Activated CD4-positive, CD25-positive, alpha-beta regulatory T cell treated with anti-CD3 and anti-CD28 coated beads, Interleukin-2, amount 50 U/mL, for 72 hours (primary cell): ENCODE measurements at regions not wholly inside any gene's neighbourhood (a gene's known extent, or its start where the extent isn't known, plus 50 kb on each side); places are given as distances from the start of the nearest gene placed in this dataset.

Experiments used
- DNase-seq: peaks from one replicate; pipeline ENCODE4 v3.0.0; 2021

- no peak for DNase-seq
Observed at GRCh38 chr13:104766319-104766718, 1700.1 kb upstream of the SLC10A2 start.

GRCh38 chr13:104764600-104764999 lies 1698.4 kb upstream of the SLC10A2 start:
- no peak for DNase-seq

- no peak for DNase-seq
Observed at GRCh38 chr13:104759069-104759468, 1692.9 kb upstream of the SLC10A2 start.

GRCh38 chr13:104757712-104758111 lies 1691.5 kb upstream of the SLC10A2 start:
- no peak for DNase-seq

GRCh38 chr13:104750377-104750776 lies 1684.2 kb upstream of the SLC10A2 start:
- no peak for DNase-seq

- DNase-seq: no peak
Observed at GRCh38 chr13:104740641-104741222, 1674.5 kb upstream of the SLC10A2 start.

GRCh38 chr13:104737713-104738112 lies 1671.5 kb upstream of the SLC10A2 start:
- no peak for DNase-seq

- DNase-seq: no peak
Observed at GRCh38 chr13:104733427-104733826, 1667.2 kb upstream of the SLC10A2 start.

- DNase-seq: no peak
Observed at GRCh38 chr13:104715111-104715510, 1648.9 kb upstream of the SLC10A2 start.

- no peak for DNase-seq
Observed at GRCh38 chr13:104705031-104705750, 1639.0 kb upstream of the SLC10A2 start.

GRCh38 chr13:104701591-104701990 lies 1635.4 kb upstream of the SLC10A2 start:
- DNase-seq: no peak

GRCh38 chr13:104694397-104694796 lies 1628.2 kb upstream of the SLC10A2 start:
- DNase-seq: no peak

- no peak for DNase-seq
Observed at GRCh38 chr13:104693126-104693525, 1626.9 kb upstream of the SLC10A2 start.

GRCh38 chr13:104691767-104692467 lies 1625.7 kb upstream of the SLC10A2 start:
- no peak for DNase-seq

- DNase-seq: no peak
Observed at GRCh38 chr13:104686484-104686883, 1620.3 kb upstream of the SLC10A2 start.

- no peak for DNase-seq
Observed at GRCh38 chr13:104683789-104684188, 1617.6 kb upstream of the SLC10A2 start.

- no peak for DNase-seq
Observed at GRCh38 chr13:104678161-104678560, 1611.9 kb upstream of the SLC10A2 start.

- DNase-seq: no peak
Observed at GRCh38 chr13:104671901-104672300, 1605.7 kb upstream of the SLC10A2 start.

GRCh38 chr13:104657196-104657595 lies 1591.0 kb upstream of the SLC10A2 start:
- DNase-seq: no peak

- DNase-seq: no peak
Observed at GRCh38 chr13:104650431-104650830, 1584.2 kb upstream of the SLC10A2 start.

- no peak for DNase-seq
Observed at GRCh38 chr13:104648291-104648690, 1582.1 kb upstream of the SLC10A2 start.

- no peak for DNase-seq
Observed at GRCh38 chr13:104645786-104646185, 1579.6 kb upstream of the SLC10A2 start.

GRCh38 chr13:104641309-104641708 lies 1575.1 kb upstream of the SLC10A2 start:
- DNase-seq: no peak

GRCh38 chr13:104635879-104636278 lies 1569.7 kb upstream of the SLC10A2 start:
- no peak for DNase-seq
